IMR-90 (cell line): ENCODE measurements at regions not wholly inside any gene's neighbourhood (a gene's known extent, or its start where the extent isn't known, plus 50 kb on each side); places are given as distances from the start of the nearest gene placed in this dataset.

Experiments
- ATAC-seq: fragments of 200-7000 bp; cut with Tn5 transposase; 2 replicates; pipeline ENCODE4 v1.9.1; 2020; ENCODE audit warnings: low read depth, mild to moderate bottlenecking, moderate library complexity
- BruUV-seq: library from RNA; stranded (reverse); fragments of 400-500 nt; replicated peaks from 2 replicates; lab custom pipeline; 2021; lab: Mats Ljungman, UMichigan
- CTCF ChIA-PET: fragments of 300-600 bp; formaldehyde crosslinking; extraction: SDS; loops from one replicate; lab custom pipeline; 2021; ENCODE audit warnings: antibody characterized with exemption; lab: Yijun Ruan, JAX
- POLR2A ChIA-PET: fragments of 300-600 bp; sonication (Branson Sonifier 250); formaldehyde crosslinking; loops from one replicate; lab custom pipeline; 2022; ENCODE audit warnings: antibody characterized with exemption; ENCODE audit not compliant: unreplicated experiment; lab: Charles Lee
- DNase-seq: peaks from one replicate; pipeline ENCODE4 v3.0.0; 2013
- H2AFZ ChIP-seq: replicated peaks from 2 replicates; pipeline ENCODE3; 2013; ENCODE audit warnings: low read length, mild to moderate bottlenecking; ENCODE audit not compliant: poor library complexity
- H2AK5ac ChIP-seq: 2 replicates; pipeline ENCODE4 v1.6.1; 2013; ENCODE audit warnings: low read depth, low read length, inconsistent platforms
- H2AK9ac ChIP-seq: replicated peaks from 2 replicates; pipeline ENCODE3; 2013; ENCODE audit warnings: mild to moderate bottlenecking, low read depth, low read length, moderate library complexity; ENCODE audit not compliant: poor library complexity
- H2BK120ac ChIP-seq: 2 replicates; pipeline ENCODE4 v1.6.1; 2013; ENCODE audit warnings: low read depth, low read length, inconsistent platforms
- H2BK15ac ChIP-seq: 3 replicates; pipeline ENCODE4 v1.6.1; 2013; ENCODE audit warnings: low read depth, low read length, inconsistent platforms
- H2BK20ac ChIP-seq: 2 replicates; pipeline ENCODE4 v1.6.1; 2013; ENCODE audit warnings: low read depth, mild to moderate bottlenecking, inconsistent platforms, low read length, moderate library complexity
- H2BK5ac ChIP-seq: 2 replicates; pipeline ENCODE4 v1.6.1; 2013; ENCODE audit warnings: mild to moderate bottlenecking, low read depth, low read length, inconsistent platforms; ENCODE audit not compliant: poor library complexity, severe bottlenecking
- H3K14ac ChIP-seq: replicated peaks from 2 replicates; pipeline ENCODE4 v1.6.1; 2013; ENCODE audit warnings: low read depth, low read length, inconsistent platforms
- H3K18ac ChIP-seq: 2 replicates; pipeline ENCODE4 v1.6.1; 2013; ENCODE audit warnings: low read depth, low read length, control low read depth
- H3K23ac ChIP-seq: 2 replicates; pipeline ENCODE4 v1.6.1; 2013; ENCODE audit warnings: low read depth, low read length, inconsistent platforms
- H3K27ac ChIP-seq: 2 replicates; pipeline ENCODE4 v1.5.1; 2013; ENCODE audit warnings: mild to moderate bottlenecking, control low read depth, low read length; ENCODE audit not compliant: insufficient read depth
- H3K27me3 ChIP-seq: 2 replicates; pipeline ENCODE4 v1.6.1; 2013; ENCODE audit warnings: low read length; ENCODE audit not compliant: control insufficient read depth, insufficient read depth
- H3K36me3 ChIP-seq: 2 replicates; pipeline ENCODE4 v1.6.1; 2013; ENCODE audit warnings: low read length, mixed read lengths; ENCODE audit not compliant: control insufficient read depth, insufficient read depth
- H3K4ac ChIP-seq: 2 replicates; pipeline ENCODE4 v1.6.1; 2013; ENCODE audit warnings: low read depth, low read length, inconsistent platforms
- H3K4me1 ChIP-seq: 2 replicates; pipeline ENCODE4 v1.6.1; 2013; ENCODE audit warnings: low read length, mixed read lengths; ENCODE audit not compliant: control insufficient read depth, insufficient read depth
- H3K4me2 ChIP-seq: 2 replicates; pipeline ENCODE4 v1.6.1; 2013; ENCODE audit warnings: low read depth, mild to moderate bottlenecking, control low read depth, low read length, moderate library complexity
- H3K4me3 ChIP-seq: 2 replicates; pipeline ENCODE4 v1.5.1; 2013; ENCODE audit warnings: low read depth, mild to moderate bottlenecking, control low read depth, low read length, moderate library complexity; ENCODE audit not compliant: insufficient read depth
- H3K56ac ChIP-seq: 2 replicates; pipeline ENCODE4 v1.6.1; 2013; ENCODE audit warnings: low read length, inconsistent platforms; ENCODE audit not compliant: insufficient read depth; ENCODE audit errors: extremely low read depth
- H3K79me1 ChIP-seq, 2 experiments: 2 replicates each; pipeline ENCODE4 v1.6.1; 2013; ENCODE audit warnings: low read length in 2 of 2, inconsistent platforms in 1 of 2, low read depth in 1 of 2
- H3K9ac ChIP-seq: 2 replicates; pipeline ENCODE4 v1.6.1; 2013; ENCODE audit warnings: low read depth, low read length, control low read depth
- H3K9me1 ChIP-seq: 2 replicates; pipeline ENCODE4 v1.6.1; 2013; ENCODE audit warnings: low read length, inconsistent platforms; ENCODE audit not compliant: insufficient read depth
- H3K9me3 ChIP-seq: 2 replicates; pipeline ENCODE4 v1.6.1; 2013; ENCODE audit warnings: low read length; ENCODE audit not compliant: control insufficient read depth, insufficient read depth
- H4K20me1 ChIP-seq: 2 replicates; pipeline ENCODE4 v1.6.1; 2013; ENCODE audit warnings: low read length, inconsistent platforms; ENCODE audit not compliant: insufficient read depth
- H4K5ac ChIP-seq: 2 replicates; pipeline ENCODE4 v1.6.1; 2013; ENCODE audit warnings: mild to moderate bottlenecking, low read depth, low read length, control low read depth
- H4K8ac ChIP-seq, 2 experiments: 2 replicates each; pipeline ENCODE4 v1.6.1; 2013; ENCODE audit warnings: low read depth in 2 of 2, low read length in 2 of 2, control low read depth in 1 of 2, inconsistent platforms in 1 of 2
- H4K91ac ChIP-seq: 2 replicates; pipeline ENCODE4 v1.6.1; 2013; ENCODE audit warnings: low read depth, low read length, inconsistent platforms; ENCODE audit not compliant: insufficient read depth
- BHLHE40 ChIP-seq: fragments of 150-350 bp; IDR thresholded peaks from 2 replicates; pipeline ENCODE4 v1.6.1; 2016; ENCODE audit warnings: mild to moderate bottlenecking, low read depth, low read length
- MAZ ChIP-seq: IDR thresholded peaks from 2 replicates; pipeline ENCODE4 v1.6.1; 2012; ENCODE audit warnings: low read depth, mild to moderate bottlenecking, low read length, improper control_type of control experiment, moderate library complexity, borderline replicate concordance
- NFE2L2 ChIP-seq: fragments of 150-350 bp; IDR thresholded peaks from 2 replicates; pipeline ENCODE4 v1.6.1; 2016; ENCODE audit warnings: low read depth, mild to moderate bottlenecking, low read length
- RAD21 ChIP-seq: IDR thresholded peaks from 2 replicates; pipeline ENCODE4 v1.6.1; 2012; ENCODE audit warnings: low read length, improper control_type of control experiment
- WGBS, 2 experiments: methylation state at CpG; one replicate each; pipeline versions ENCODE4 v1.1.5 to v1.1.7; 2013; ENCODE audit warnings: missing lambda C conversion rate in 2 of 2; ENCODE audit not compliant: insufficient read length in 1 of 2; ENCODE audit errors: extremely low coverage in 2 of 2; 5-methylcytosine and 5-hydroxymethylcytosine counted together
- dilution Hi-C: fragments of 300-500 bp; cut with HindIII; formaldehyde crosslinking; loops from one replicate; pipeline ENCODE4 v1.14.3; 2018; ENCODE audit warnings: low sequenced_read_pairs; ENCODE audit not compliant: unreplicated experiment
- in situ Hi-C: fragments of 300-500 bp; cut with MboI; formaldehyde crosslinking; loops from 3 replicates; pipeline ENCODE4 v1.14.3; 2019; ENCODE audit warnings: low sequenced_read_pairs, inconsistent platforms, mixed read lengths
- intact Hi-C: fragments of 100-400 bp; cut with micrococcal nuclease; formaldehyde crosslinking; loops from 2 replicates; pipeline ENCODE4 v1.10.0; 2022

DNA sequence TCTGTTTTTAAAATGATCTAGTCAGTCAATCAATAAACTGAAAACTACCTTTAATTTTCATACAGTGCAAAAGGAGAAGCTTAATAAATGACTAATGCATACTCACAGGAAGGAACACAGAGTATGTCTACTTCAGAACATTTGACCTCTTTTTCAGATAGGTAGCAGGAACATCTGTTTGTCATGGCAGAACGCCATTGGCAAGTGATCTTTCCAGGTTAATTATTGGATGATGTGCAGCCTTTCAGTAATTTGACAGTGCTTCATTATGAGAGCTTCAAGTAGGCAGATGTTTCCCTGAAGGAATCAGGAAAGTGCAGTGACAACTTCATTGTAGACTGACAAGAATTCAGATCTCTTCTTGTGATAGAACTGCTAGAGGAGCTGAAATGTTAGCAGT lies 325.0 kb downstream of the OTOL1 start:
- in situ Hi-C loops (no loop called here), dilution Hi-C loops (no loop called here), intact Hi-C loops (no loop called here)
- no peak overlapping the region for H2BK15ac ChIP-seq
- no peaks in the 10 kb centered on the region for H3K27me3 ChIP-seq
- H3K14ac ChIP-seq: no peak overlapping the region
- H2AK5ac ChIP-seq: no peak overlapping the region
- no TSS peak for BruUV-seq
- H3K36me3 ChIP-seq: no peaks in the 10 kb centered on the region
- no peak overlapping the region for H2AK9ac ChIP-seq
- no peaks in the 10 kb centered on the region for H3K4me1 ChIP-seq
- POLR2A ChIA-PET: no interaction called here
- H3K18ac ChIP-seq: no peak overlapping the region
- no peak overlapping the region for H3K9ac ChIP-seq
- H4K20me1 ChIP-seq: no peaks in the 10 kb centered on the region
- no peak overlapping the region for H3K4ac ChIP-seq
- TF ChIP-seq NFE2L2 (no peak), MAZ (no peak), BHLHE40 (no peak), RAD21 (no peak)
- CTCF ChIA-PET: no interaction called here
- WGBS, 2 experiments: no CpG with 5 or more reads among the region's 1 CpG
- no peak overlapping the region for H3K4me3 ChIP-seq
- H3K4me2 ChIP-seq: no peak overlapping the region
- no peak overlapping the region for H3K23ac ChIP-seq
- H2BK20ac ChIP-seq: no peak overlapping the region
- no peaks in the 10 kb centered on the region for H3K9me1 ChIP-seq
- no peak overlapping the region for H4K5ac ChIP-seq
- H2BK120ac ChIP-seq: no peak overlapping the region
- H3K79me1 ChIP-seq: no peaks in the 10 kb centered on the region
- H3K9me3 ChIP-seq: peaks cover 3% of the 10 kb centered on the region; the same call in 1 of the 2 replicates
- H3K56ac ChIP-seq: no peak overlapping the region
- no peak overlapping the region for H3K27ac ChIP-seq
- H4K8ac ChIP-seq: no peak overlapping the region
- no peak for ATAC-seq
- no peak for DNase-seq
- no peak overlapping the region for H4K91ac ChIP-seq
- H2AFZ ChIP-seq: no peak overlapping the region
- no peak overlapping the region for H2BK5ac ChIP-seq
